WTC11 (cell line): ENCODE measurements at regions not wholly inside any gene's neighbourhood (a gene's known extent, or its start where the extent isn't known, plus 50 kb on each side); places are given as distances from the start of the nearest gene placed in this dataset.

ENCODE experiments used
- AFF4 ChIP-seq: sonication (generic); formaldehyde crosslinking; IDR thresholded peaks from 2 replicates; pipeline ENCODE4 v1.8.1; 2023; ENCODE audit warnings: mild to moderate bottlenecking, missing genetic modification reagents, borderline replicate concordance
- ATF6 ChIP-seq: sonication (generic); formaldehyde crosslinking; IDR thresholded peaks from 2 replicates; pipeline ENCODE4 v1.8.1; 2023; ENCODE audit warnings: mild to moderate bottlenecking, missing genetic modification reagents
- FOXP4 ChIP-seq: sonication (generic); formaldehyde crosslinking; IDR thresholded peaks from 2 replicates; pipeline ENCODE4 v1.8.0; 2022; ENCODE audit warnings: mild to moderate bottlenecking, missing genetic modification reagents
- MAX ChIP-seq: sonication (generic); formaldehyde crosslinking; IDR thresholded peaks from 2 replicates; pipeline ENCODE4 v1.8.0; 2022; ENCODE audit warnings: mild to moderate bottlenecking, missing genetic modification reagents
- OVOL2 ChIP-seq: fragments of 250-450 bp; sonication (Bioruptor Pico); IDR thresholded peaks from 2 replicates; pipeline ENCODE4 v1.9.0; 2021; ENCODE audit warnings: mild to moderate bottlenecking, borderline replicate concordance
- SOX15 ChIP-seq: fragments of 250-450 bp; sonication (Bioruptor Pico); IDR thresholded peaks from 2 replicates; pipeline ENCODE4 v1.9.0; 2021; ENCODE audit warnings: mild to moderate bottlenecking
- USF2 ChIP-seq: sonication (generic); formaldehyde crosslinking; IDR thresholded peaks from 2 replicates; pipeline ENCODE4 v1.8.1; 2023; ENCODE audit warnings: mild to moderate bottlenecking, missing genetic modification reagents, moderate library complexity
- ZNF263 ChIP-seq: sonication (generic); formaldehyde crosslinking; IDR thresholded peaks from 2 replicates; pipeline ENCODE4 v1.8.1; 2022; ENCODE audit warnings: low read depth, mild to moderate bottlenecking, moderate library complexity, missing genetic modification reagents
- TF ChIP-seq, protein P1 (sequence below): fragments of 200-600 bp; IDR thresholded peaks from 2 replicates; pipeline ENCODE4 v1.8.0; 2022; ENCODE audit warnings: antibody characterized with exemption
- TF ChIP-seq, protein P2 (sequence below): sonication (generic); formaldehyde crosslinking; IDR thresholded peaks from 2 replicates; pipeline ENCODE4 v1.8.1; 2023; ENCODE audit warnings: mild to moderate bottlenecking, moderate library complexity, missing genetic modification reagents
- TF ChIP-seq, protein P3 (sequence below): sonication (generic); formaldehyde crosslinking; IDR thresholded peaks from 2 replicates; pipeline ENCODE4 v1.8.1; 2022; ENCODE audit warnings: low read depth, mild to moderate bottlenecking, moderate library complexity, missing genetic modification reagents, borderline replicate concordance
- TF ChIP-seq, protein P4 (sequence below): sonication (generic); formaldehyde crosslinking; conservative IDR thresholded peaks from 2 replicates; pipeline ENCODE4 v1.8.1; 2022; ENCODE audit warnings: mild to moderate bottlenecking, missing genetic modification reagents

DNA sequence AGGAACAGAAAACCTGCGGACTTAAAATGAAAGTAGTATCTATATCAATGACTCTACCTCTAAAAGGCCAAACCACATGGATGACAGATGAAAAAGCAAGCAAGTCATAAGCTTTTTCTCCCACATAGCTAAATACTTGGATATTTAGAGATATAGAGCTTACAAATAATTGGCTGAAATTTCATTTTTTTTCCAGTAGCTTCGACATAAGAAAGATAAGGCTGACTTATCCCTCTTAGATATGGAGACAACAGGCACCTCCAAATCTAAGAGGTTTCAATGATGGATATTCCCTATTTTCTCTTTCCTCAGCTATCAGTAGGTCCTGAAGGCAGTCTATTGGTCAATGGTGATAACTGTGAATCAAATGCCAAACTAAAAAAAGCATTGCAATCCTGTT lies 460.3 kb downstream of the MEIS1 start:
- TF ChIP-seq, protein P1, sequence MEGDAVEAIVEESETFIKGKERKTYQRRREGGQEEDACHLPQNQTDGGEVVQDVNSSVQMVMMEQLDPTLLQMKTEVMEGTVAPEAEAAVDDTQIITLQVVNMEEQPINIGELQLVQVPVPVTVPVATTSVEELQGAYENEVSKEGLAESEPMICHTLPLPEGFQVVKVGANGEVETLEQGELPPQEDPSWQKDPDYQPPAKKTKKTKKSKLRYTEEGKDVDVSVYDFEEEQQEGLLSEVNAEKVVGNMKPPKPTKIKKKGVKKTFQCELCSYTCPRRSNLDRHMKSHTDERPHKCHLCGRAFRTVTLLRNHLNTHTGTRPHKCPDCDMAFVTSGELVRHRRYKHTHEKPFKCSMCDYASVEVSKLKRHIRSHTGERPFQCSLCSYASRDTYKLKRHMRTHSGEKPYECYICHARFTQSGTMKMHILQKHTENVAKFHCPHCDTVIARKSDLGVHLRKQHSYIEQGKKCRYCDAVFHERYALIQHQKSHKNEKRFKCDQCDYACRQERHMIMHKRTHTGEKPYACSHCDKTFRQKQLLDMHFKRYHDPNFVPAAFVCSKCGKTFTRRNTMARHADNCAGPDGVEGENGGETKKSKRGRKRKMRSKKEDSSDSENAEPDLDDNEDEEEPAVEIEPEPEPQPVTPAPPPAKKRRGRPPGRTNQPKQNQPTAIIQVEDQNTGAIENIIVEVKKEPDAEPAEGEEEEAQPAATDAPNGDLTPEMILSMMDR = no peak
- TF ChIP-seq ATF6 (CRISPR knock-in tag) = no peak
- TF ChIP-seq ZNF263 (CRISPR knock-in tag) = no peak
- TF ChIP-seq, protein P2, sequence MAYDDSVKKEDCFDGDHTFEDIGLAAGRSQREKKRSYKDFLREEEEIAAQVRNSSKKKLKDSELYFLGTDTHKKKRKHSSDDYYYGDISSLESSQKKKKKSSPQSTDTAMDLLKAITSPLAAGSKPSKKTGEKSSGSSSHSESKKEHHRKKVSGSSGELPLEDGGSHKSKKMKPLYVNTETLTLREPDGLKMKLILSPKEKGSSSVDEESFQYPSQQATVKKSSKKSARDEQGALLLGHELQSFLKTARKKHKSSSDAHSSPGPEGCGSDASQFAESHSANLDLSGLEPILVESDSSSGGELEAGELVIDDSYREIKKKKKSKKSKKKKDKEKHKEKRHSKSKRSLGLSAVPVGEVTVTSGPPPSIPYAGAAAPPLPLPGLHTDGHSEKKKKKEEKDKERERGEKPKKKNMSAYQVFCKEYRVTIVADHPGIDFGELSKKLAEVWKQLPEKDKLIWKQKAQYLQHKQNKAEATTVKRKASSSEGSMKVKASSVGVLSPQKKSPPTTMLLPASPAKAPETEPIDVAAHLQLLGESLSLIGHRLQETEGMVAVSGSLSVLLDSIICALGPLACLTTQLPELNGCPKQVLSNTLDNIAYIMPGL (CRISPR knock-in tag) = no peak
- TF ChIP-seq SOX15 = no peak
- TF ChIP-seq, protein P3, sequence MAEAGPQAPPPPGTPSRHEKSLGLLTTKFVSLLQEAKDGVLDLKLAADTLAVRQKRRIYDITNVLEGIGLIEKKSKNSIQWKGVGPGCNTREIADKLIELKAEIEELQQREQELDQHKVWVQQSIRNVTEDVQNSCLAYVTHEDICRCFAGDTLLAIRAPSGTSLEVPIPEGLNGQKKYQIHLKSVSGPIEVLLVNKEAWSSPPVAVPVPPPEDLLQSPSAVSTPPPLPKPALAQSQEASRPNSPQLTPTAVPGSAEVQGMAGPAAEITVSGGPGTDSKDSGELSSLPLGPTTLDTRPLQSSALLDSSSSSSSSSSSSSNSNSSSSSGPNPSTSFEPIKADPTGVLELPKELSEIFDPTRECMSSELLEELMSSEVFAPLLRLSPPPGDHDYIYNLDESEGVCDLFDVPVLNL (CRISPR knock-in tag) = no peak
- TF ChIP-seq USF2 = no peak
- TF ChIP-seq, protein P4, sequence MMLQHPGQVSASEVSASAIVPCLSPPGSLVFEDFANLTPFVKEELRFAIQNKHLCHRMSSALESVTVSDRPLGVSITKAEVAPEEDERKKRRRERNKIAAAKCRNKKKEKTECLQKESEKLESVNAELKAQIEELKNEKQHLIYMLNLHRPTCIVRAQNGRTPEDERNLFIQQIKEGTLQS = no peak
- no peak for TF ChIP-seq MAX
- no peak for TF ChIP-seq OVOL2
- no peak for TF ChIP-seq AFF4 (CRISPR knock-in tag)
- TF ChIP-seq FOXP4 (CRISPR knock-in tag) = no peak
